Adrenal gland (tissue), 9 donors: ENCODE measurements at regions not wholly inside any gene's neighbourhood (a gene's known extent, or its start where the extent isn't known, plus 50 kb on each side); places are given as distances from the start of the nearest gene placed in this dataset.

Source experiments
- DNase-seq, 7 donors: peaks; one replicate each; pipeline ENCODE4 v3.0.0-alpha.2; 2019 to 2020
- H3K27ac ChIP-seq, 5 donors: fragments of 200-600 bp; sonication (generic) in 4 of 5; 1 replicate in 3 of 5; 2 replicates in 2 of 5; pipeline versions ENCODE4 v1.5.1 to v1.8.0; 2016 to 2020; ENCODE audit warnings: mild to moderate bottlenecking in 1 of 5
- H3K27me3 ChIP-seq: fragments of 200-600 bp; 2 replicates; pipeline ENCODE4 v1.8.0; 2021
- H3K36me3 ChIP-seq, 2 donors: fragments of 200-600 bp; replicated peaks in 1 of 2; 1 replicate in 1 of 2; 2 replicates in 1 of 2; pipeline versions ENCODE4 v1.5.1 to v1.8.0; 2018 to 2022
- H3K4me1 ChIP-seq, 2 donors: fragments of 200-600 bp; replicated peaks in 1 of 2; 1 replicate in 1 of 2; 2 replicates in 1 of 2; pipeline versions ENCODE4 v1.5.1 to v1.8.0; 2018 to 2021
- H3K4me3 ChIP-seq, 4 donors: fragments of 200-600 bp; sonication (generic) in 3 of 4; one replicate each; pipeline ENCODE4 v1.5.1; 2016 to 2018
- H3K9me3 ChIP-seq, 3 donors: fragments of 200-600 bp; sonication (generic) in 1 of 3; replicated peaks in 1 of 3; 1 replicate in 2 of 3; 2 replicates in 1 of 3; pipeline versions ENCODE4 v1.5.1 to v1.8.0; 2016 to 2021
- CTCF ChIP-seq, 6 experiments: fragments of 450-650 bp in 4 of 6; fragments of 200-600 bp in 2 of 6; sonication (generic) in 1 of 6; IDR thresholded peaks; 1 replicate in 5 of 6; 2 replicates in 1 of 6; pipeline versions ENCODE4 v1.5.1 to v1.8.0; 2016 to 2021; ENCODE audit warnings: antibody characterized with exemption in 6 of 6, mild to moderate bottlenecking in 2 of 6, moderate library complexity in 1 of 6
- POLR2A ChIP-seq, 2 donors: fragments of 450-650 bp; IDR thresholded peaks; one replicate each; pipeline ENCODE4 v1.6.1; 2017; ENCODE audit warnings: antibody characterized with exemption in 2 of 2, mild to moderate bottlenecking in 2 of 2, moderate library complexity in 1 of 2
- WGBS, 4 donors: extraction: QIAGEN DNeasy Blood & Tissue Kit in 2 of 4; methylation state at CpG; one replicate each; pipeline versions ENCODE4 v1.1.5 to v1.1.7; 2013 to 2017; 5-methylcytosine and 5-hydroxymethylcytosine counted together
- intact Hi-C, 2 donors: fragments of 100-400 bp; cut with DNase I; formaldehyde crosslinking; loops; one replicate each; pipeline versions ENCODE4 v1.14.1 to v1.15.0; 2022 to 2023
- donor health status: healthy with polysubstance abuse.
- donor health status: Bipolar disorder and iron deficiency.
- donor health status: DM: yes; HTN: yes; CAD: no.
- donor health status: DM: no; HTN: no; CAD: no.
- donor health status: DM: no; HTN: no; CAD: no.

GRCh38 chr3:124158168-124158881, 166.4 kb upstream of the ROPN1 start:
- H3K9me3 ChIP-seq = no peaks in the 10 kb centered on the region
- no peaks in the 10 kb centered on the region for H3K36me3 ChIP-seq
- peak; percentile 26 to 76 (median 36) for DNase-seq
- TF ChIP-seq CTCF (IDR thresholded peaks at IDR 0.05) = no peak
- no peak for TF ChIP-seq POLR2A (IDR thresholded peaks at IDR 0.05)
- 30 to 61% (median 45%) methylated on average over 4 to 5 of the region's 5 CpGs for WGBS, 4 donors
- intact Hi-C loops = no loop called here
- no peak overlapping the region for H3K27ac ChIP-seq
- H3K27me3 ChIP-seq = no peaks in the 10 kb centered on the region
- H3K4me1 ChIP-seq = peaks cover 0 to 20% of the 10 kb centered on the region in 2 donors
- no peak overlapping the region for H3K4me3 ChIP-seq

- Histone ChIP-seq H3K4me1 (peaks cover 0 to 20% of the 10 kb centered on the region in 2 donors), H3K27me3 (no peaks in the 10 kb centered on the region), H3K27ac (no peak overlapping the region), H3K4me3 (no peak overlapping the region), H3K36me3 (no peaks in the 10 kb centered on the region), H3K9me3 (no peaks in the 10 kb centered on the region)
- intact Hi-C loops = no loop called here
- 57 to 71% (median 66%) methylated on average over 2 of the region's 2 CpGs for WGBS, 4 donors
- no peak for DNase-seq
- TF ChIP-seq CTCF (IDR thresholded peaks at IDR 0.05) = no peak
- TF ChIP-seq POLR2A (IDR thresholded peaks at IDR 0.05) = no peak
Observed at GRCh38 chr3:124161448-124161847, 169.5 kb upstream of the ROPN1 start.

GRCh38 chr3:124163689-124164088, 171.8 kb upstream of the ROPN1 start:
- Histone ChIP-seq H3K27ac (no peak overlapping the region), H3K27me3 (no peaks in the 10 kb centered on the region), H3K4me3 (no peak overlapping the region), H3K36me3 (no peaks in the 10 kb centered on the region), H3K9me3 (no peaks in the 10 kb centered on the region), H3K4me1 (peaks cover 0 to under 1% of the 10 kb centered on the region in 2 donors)
- no peak for TF ChIP-seq POLR2A (IDR thresholded peaks at IDR 0.05)
- no peak for TF ChIP-seq CTCF (IDR thresholded peaks at IDR 0.05)
- no peak for DNase-seq
- intact Hi-C loops = no loop called here

- intact Hi-C loops = no loop called here
- Histone ChIP-seq H3K4me3 (no peak overlapping the region), H3K9me3 (no peaks in the 10 kb centered on the region), H3K4me1 (no peaks in the 10 kb centered on the region), H3K27me3 (no peaks in the 10 kb centered on the region), H3K27ac (no peak overlapping the region), H3K36me3 (no peaks in the 10 kb centered on the region)
- peak in 1 of 7 donors; percentile 17 for DNase-seq
- TF ChIP-seq CTCF (IDR thresholded peaks at IDR 0.05) = no peak
- TF ChIP-seq POLR2A (IDR thresholded peaks at IDR 0.05) = no peak
Observed at GRCh38 chr3:124168271-124168670, 176.3 kb upstream of the ROPN1 start.
